Neural cell (in vitro differentiated cells): ENCODE measurements at regions not wholly inside any gene's neighbourhood (a gene's known extent, or its start where the extent isn't known, plus 50 kb on each side); places are given as distances from the start of the nearest gene placed in this dataset.

ENCODE experiments used
- H2AFZ ChIP-seq: fragments of 200-600, 300-800 bp; sonication (generic), shearing (Covaris generic); 2 replicates; pipeline ENCODE4 v1.6.0; 2014; ENCODE audit warnings: low read depth, mild to moderate bottlenecking, antibody characterized with exemption, low read length, moderate library complexity
- H3F3A ChIP-seq: fragments of 200-600 bp; shearing (Covaris generic); 2 replicates; pipeline ENCODE4 v1.6.1; 2016; ENCODE audit warnings: mild to moderate bottlenecking, moderate library complexity, mixed read lengths, antibody characterized with exemption, low read length; ENCODE audit not compliant: insufficient read depth, poor library complexity, severe bottlenecking
- H3K27ac ChIP-seq: fragments of 200-600, 300-800 bp; sonication (generic), shearing (Covaris generic); 2 replicates; pipeline ENCODE4 v1.5.1; 2014; ENCODE audit warnings: mild to moderate bottlenecking, low read length, moderate library complexity
- H3K27me3 ChIP-seq: fragments of 300-800, 200-600 bp; sonication (generic), shearing (Covaris generic); 2 replicates; pipeline ENCODE4 v1.6.0; 2014; ENCODE audit warnings: mild to moderate bottlenecking, low read depth, low read length, moderate library complexity; ENCODE audit not compliant: insufficient read depth
- H3K36me3 ChIP-seq: fragments of 300-800, 200-600 bp; sonication (generic), shearing (Covaris generic); 2 replicates; pipeline ENCODE4 v1.5.1; 2014; ENCODE audit warnings: mild to moderate bottlenecking, antibody characterized with exemption, low read length, moderate library complexity; ENCODE audit not compliant: insufficient read depth
- H3K4me2 ChIP-seq: fragments of 300-800, 200-600 bp; sonication (generic), shearing (Covaris generic); 2 replicates; pipeline ENCODE4 v1.6.0; 2014; ENCODE audit warnings: mild to moderate bottlenecking, low read length
- H3K4me3 ChIP-seq: fragments of 300-800, 200-600 bp; sonication (generic), shearing (Covaris generic); 2 replicates; pipeline ENCODE4 v1.5.1; 2014; ENCODE audit warnings: mild to moderate bottlenecking, low read length, moderate library complexity
- H3K79me2 ChIP-seq: fragments of 200-600 bp; shearing (Covaris generic); replicated peaks from 2 replicates; pipeline ENCODE4 v1.6.0; 2014; ENCODE audit warnings: mild to moderate bottlenecking, low read length, moderate library complexity; ENCODE audit not compliant: insufficient read depth
- H3K9ac ChIP-seq: fragments of 300-800, 200-600 bp; sonication (generic), shearing (Covaris generic); 2 replicates; pipeline ENCODE4 v1.6.1; 2016; ENCODE audit warnings: mild to moderate bottlenecking, low read length, mixed read lengths
- H3K9me2 ChIP-seq: fragments of 200-600 bp; shearing (Covaris generic); 2 replicates; pipeline ENCODE4 v1.6.1; 2016; ENCODE audit warnings: mild to moderate bottlenecking, low read length, mixed read lengths; ENCODE audit not compliant: insufficient read depth
- H3K9me3 ChIP-seq: fragments of 200-600, 300-800 bp; sonication (generic), shearing (Covaris generic); 2 replicates; pipeline ENCODE4 v1.6.1; 2016; ENCODE audit warnings: mild to moderate bottlenecking, mixed run types, low read length, moderate library complexity, mixed read lengths
- H4K20me1 ChIP-seq: fragments of 200-600 bp; shearing (Covaris generic); 2 replicates; pipeline ENCODE4 v1.6.1; 2016; ENCODE audit warnings: mild to moderate bottlenecking, mixed run types; ENCODE audit not compliant: insufficient read depth
- EP300 ChIP-seq: fragments of 450-650 bp; conservative IDR thresholded peaks from 2 replicates; pipeline ENCODE4 v1.6.1; 2014; ENCODE audit warnings: antibody characterized with exemption, mild to moderate bottlenecking, moderate library complexity; ENCODE audit not compliant: poor library complexity, severe bottlenecking
- EZH2 ChIP-seq: fragments of 200-600, 300-800 bp; shearing (Covaris generic), sonication (generic); IDR thresholded peaks from 2 replicates; pipeline ENCODE4 v1.6.1; 2014; ENCODE audit warnings: antibody characterized with exemption, low read length, borderline replicate concordance, mild to moderate bottlenecking; ENCODE audit not compliant: insufficient read depth, poor library complexity, severe bottlenecking
- MXI1 ChIP-seq: fragments of 450-650 bp; conservative IDR thresholded peaks from 2 replicates; pipeline ENCODE4 v1.6.1; 2014; ENCODE audit warnings: antibody characterized with exemption, mild to moderate bottlenecking; ENCODE audit not compliant: poor library complexity, severe bottlenecking
- POLR2AphosphoS5 ChIP-seq: IDR thresholded peaks from 2 replicates; pipeline ENCODE4 v1.6.1; 2012
- RAD21 ChIP-seq: fragments of 450-650 bp; conservative IDR thresholded peaks from 2 replicates; pipeline ENCODE4 v1.6.1; 2014; ENCODE audit warnings: antibody characterized with exemption, mild to moderate bottlenecking, moderate library complexity
- SMC3 ChIP-seq: fragments of 450-650 bp; conservative IDR thresholded peaks from 2 replicates; pipeline ENCODE4 v1.6.1; 2014; ENCODE audit warnings: antibody characterized with exemption, mild to moderate bottlenecking, moderate library complexity; ENCODE audit not compliant: poor library complexity
- TAF1 ChIP-seq: IDR thresholded peaks from 2 replicates; pipeline ENCODE4 v1.6.1; 2012; ENCODE audit warnings: low read depth
- TF ChIP-seq, protein P1 (sequence below): fragments of 450-650 bp; IDR thresholded peaks from 2 replicates; pipeline ENCODE4 v1.5.1; 2014; ENCODE audit warnings: antibody characterized with exemption, mild to moderate bottlenecking, moderate library complexity; ENCODE audit not compliant: poor library complexity, severe bottlenecking
- TF ChIP-seq, protein P2 (sequence below): IDR thresholded peaks from 2 replicates; pipeline ENCODE4 v1.6.1; 2012; ENCODE audit warnings: borderline replicate concordance

DNA sequence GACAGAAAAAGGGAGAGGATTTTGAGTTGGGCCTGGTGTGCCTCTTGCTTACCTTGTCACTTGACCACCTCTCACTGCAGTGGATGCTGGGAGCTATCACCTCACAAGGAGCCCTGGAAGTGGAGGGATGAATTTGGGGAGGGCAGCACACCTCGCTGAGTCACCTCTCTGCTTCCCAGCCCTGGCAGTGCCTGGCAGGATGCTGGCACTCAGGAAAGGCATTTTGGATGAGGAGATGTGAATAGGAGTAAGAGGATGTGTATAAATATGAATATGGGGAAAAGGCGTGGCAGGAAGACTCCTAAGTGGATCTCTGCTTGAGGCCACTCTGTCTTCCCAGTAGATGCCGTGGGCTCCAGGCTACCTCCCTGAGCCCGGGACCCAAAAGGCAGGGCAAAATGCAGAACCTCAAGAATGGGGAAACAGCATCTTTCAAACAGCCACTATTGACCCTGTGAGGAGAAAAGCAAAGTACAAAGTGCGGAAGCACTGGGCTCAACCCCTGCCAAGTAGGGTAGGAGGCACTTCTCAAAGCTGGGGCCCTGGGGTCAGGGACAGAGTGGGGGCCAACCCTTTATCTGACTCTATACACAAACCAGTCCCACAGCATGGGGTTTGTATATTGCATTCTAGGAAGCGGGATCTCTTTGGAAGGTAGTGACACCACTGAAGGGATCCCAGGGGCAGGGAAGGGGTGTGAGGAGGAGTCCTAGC lies 164.5 kb upstream of the GLI2 start:
- TF ChIP-seq EP300 (no peak), SMC3 (no peak), POLR2AphosphoS5 (no peak), RAD21 (no peak), TAF1 (no peak), EZH2 (no peak), MXI1 (no peak)
- TF ChIP-seq, protein P1, sequence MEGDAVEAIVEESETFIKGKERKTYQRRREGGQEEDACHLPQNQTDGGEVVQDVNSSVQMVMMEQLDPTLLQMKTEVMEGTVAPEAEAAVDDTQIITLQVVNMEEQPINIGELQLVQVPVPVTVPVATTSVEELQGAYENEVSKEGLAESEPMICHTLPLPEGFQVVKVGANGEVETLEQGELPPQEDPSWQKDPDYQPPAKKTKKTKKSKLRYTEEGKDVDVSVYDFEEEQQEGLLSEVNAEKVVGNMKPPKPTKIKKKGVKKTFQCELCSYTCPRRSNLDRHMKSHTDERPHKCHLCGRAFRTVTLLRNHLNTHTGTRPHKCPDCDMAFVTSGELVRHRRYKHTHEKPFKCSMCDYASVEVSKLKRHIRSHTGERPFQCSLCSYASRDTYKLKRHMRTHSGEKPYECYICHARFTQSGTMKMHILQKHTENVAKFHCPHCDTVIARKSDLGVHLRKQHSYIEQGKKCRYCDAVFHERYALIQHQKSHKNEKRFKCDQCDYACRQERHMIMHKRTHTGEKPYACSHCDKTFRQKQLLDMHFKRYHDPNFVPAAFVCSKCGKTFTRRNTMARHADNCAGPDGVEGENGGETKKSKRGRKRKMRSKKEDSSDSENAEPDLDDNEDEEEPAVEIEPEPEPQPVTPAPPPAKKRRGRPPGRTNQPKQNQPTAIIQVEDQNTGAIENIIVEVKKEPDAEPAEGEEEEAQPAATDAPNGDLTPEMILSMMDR: no peak
- TF ChIP-seq, protein P2, sequence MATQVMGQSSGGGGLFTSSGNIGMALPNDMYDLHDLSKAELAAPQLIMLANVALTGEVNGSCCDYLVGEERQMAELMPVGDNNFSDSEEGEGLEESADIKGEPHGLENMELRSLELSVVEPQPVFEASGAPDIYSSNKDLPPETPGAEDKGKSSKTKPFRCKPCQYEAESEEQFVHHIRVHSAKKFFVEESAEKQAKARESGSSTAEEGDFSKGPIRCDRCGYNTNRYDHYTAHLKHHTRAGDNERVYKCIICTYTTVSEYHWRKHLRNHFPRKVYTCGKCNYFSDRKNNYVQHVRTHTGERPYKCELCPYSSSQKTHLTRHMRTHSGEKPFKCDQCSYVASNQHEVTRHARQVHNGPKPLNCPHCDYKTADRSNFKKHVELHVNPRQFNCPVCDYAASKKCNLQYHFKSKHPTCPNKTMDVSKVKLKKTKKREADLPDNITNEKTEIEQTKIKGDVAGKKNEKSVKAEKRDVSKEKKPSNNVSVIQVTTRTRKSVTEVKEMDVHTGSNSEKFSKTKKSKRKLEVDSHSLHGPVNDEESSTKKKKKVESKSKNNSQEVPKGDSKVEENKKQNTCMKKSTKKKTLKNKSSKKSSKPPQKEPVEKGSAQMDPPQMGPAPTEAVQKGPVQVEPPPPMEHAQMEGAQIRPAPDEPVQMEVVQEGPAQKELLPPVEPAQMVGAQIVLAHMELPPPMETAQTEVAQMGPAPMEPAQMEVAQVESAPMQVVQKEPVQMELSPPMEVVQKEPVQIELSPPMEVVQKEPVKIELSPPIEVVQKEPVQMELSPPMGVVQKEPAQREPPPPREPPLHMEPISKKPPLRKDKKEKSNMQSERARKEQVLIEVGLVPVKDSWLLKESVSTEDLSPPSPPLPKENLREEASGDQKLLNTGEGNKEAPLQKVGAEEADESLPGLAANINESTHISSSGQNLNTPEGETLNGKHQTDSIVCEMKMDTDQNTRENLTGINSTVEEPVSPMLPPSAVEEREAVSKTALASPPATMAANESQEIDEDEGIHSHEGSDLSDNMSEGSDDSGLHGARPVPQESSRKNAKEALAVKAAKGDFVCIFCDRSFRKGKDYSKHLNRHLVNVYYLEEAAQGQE: no peak
- H3F3A ChIP-seq: no peaks in the 10 kb centered on the region
- H3K4me3 ChIP-seq: no peak overlapping the region
- no peaks in the 10 kb centered on the region for H3K36me3 ChIP-seq
- H3K9me3 ChIP-seq: no peaks in the 10 kb centered on the region
- no peak overlapping the region for H3K4me2 ChIP-seq
- no peak overlapping the region for H3K27ac ChIP-seq
- H3K9me2 ChIP-seq: no peaks in the 10 kb centered on the region
- H4K20me1 ChIP-seq: no peaks in the 10 kb centered on the region
- no peak overlapping the region for H2AFZ ChIP-seq
- no peak overlapping the region for H3K9ac ChIP-seq
- H3K79me2 ChIP-seq: no peaks in the 10 kb centered on the region
- no peaks in the 10 kb centered on the region for H3K27me3 ChIP-seq

DNA sequence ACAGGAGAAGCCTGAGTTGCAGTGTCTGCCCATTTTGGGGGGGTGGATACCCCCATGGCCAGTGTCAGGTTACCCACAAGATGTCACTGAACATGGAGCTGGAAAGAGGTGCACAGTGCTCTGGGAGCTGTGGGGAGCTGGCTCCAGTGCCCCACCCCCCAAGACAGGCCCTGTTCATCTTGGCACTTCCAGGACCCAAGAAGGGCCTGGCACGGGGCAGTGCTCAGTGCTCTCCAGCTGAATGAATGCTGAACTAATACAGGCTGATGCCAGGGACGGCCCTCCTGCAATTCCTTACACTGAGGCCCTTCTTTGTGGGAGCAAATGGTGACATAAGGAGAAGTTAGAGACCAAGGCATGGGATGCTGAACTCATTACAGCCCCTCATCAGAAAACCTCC lies 163.4 kb upstream of the GLI2 start:
- no peak overlapping the region for H3K9ac ChIP-seq
- H3F3A ChIP-seq: no peaks in the 10 kb centered on the region
- no peaks in the 10 kb centered on the region for H4K20me1 ChIP-seq
- no peak overlapping the region for H3K4me3 ChIP-seq
- no peak overlapping the region for H2AFZ ChIP-seq
- no peak overlapping the region for H3K4me2 ChIP-seq
- H3K36me3 ChIP-seq: no peaks in the 10 kb centered on the region
- no peaks in the 10 kb centered on the region for H3K9me3 ChIP-seq
- H3K27me3 ChIP-seq: peaks cover 5% of the 10 kb centered on the region
- H3K9me2 ChIP-seq: no peaks in the 10 kb centered on the region
- TF ChIP-seq SMC3 (no peak), EP300 (no peak), POLR2AphosphoS5 (no peak), EZH2 (no peak), TAF1 (no peak), RAD21 (no peak), MXI1 (no peak)
- TF ChIP-seq, protein P1: no peak
- TF ChIP-seq, protein P2: no peak
- H3K79me2 ChIP-seq: no peaks in the 10 kb centered on the region
- no peak overlapping the region for H3K27ac ChIP-seq
